ENCODE measurements at regions not wholly inside any gene's neighbourhood (a gene's known extent, or its start where the extent isn't known, plus 50 kb on each side); places are given as distances from the start of the nearest gene placed in this dataset.

DNA sequence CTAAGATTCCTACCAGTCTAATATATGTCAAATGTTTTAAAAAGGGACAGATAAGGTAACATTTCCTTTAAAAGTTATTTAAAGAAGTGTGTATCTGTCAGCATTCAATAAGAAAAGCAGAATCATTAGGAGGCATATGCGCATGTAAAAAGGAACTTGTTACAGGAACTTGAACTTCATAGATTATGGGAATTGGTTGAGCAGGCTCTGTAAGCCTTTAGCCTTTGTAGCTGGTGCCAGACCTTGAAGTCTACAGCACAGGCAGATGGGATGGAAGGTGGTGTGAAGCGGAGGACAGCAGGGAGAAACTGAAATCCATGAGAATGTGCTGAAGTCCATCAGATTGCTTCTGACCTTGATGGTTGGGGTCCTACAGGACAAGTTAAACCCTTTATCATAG lies 138.3 kb upstream of the ST6GAL2 start:
- Mint-ChIP-seq H3K4me1 (peaks cover 0 to 7% of the 10 kb centered on the region in 2 experiments; a peak in 2 of 4 replicates), H3K27ac (no peak overlapping the region), H3K27me3 (ENCODE audit: low read depth) (no peaks in the 10 kb centered on the region), H3K4me3 (no peak overlapping the region), H3K36me3 (ENCODE audit: insufficient read depth in 1 of 3, low read depth in 3 of 3) (peaks cover 0 to 6% (median 6%) of the 10 kb centered on the region in 3 experiments; a peak in 5 of 7 replicates), H3K9me3 (peaks cover 5 to 6% of the 10 kb centered on the region in 2 experiments; a peak in 4 of 5 replicates)
- H4K5ac ChIP-seq (ENCODE audit: insufficient read length, low read depth, low read length), result no peak overlapping the region
- no peak overlapping the region for H3K56ac ChIP-seq (ENCODE audit: insufficient read length, low read depth, low read length)
- H4K91ac ChIP-seq (ENCODE audit: insufficient read length, low read depth, low read length), result no peak overlapping the region
- H3K23ac ChIP-seq (ENCODE audit: insufficient read length, low read depth, low read length), result no peak overlapping the region
- no peak overlapping the region for H2BK5ac ChIP-seq (ENCODE audit: insufficient read length, low read length)
- no peak overlapping the region for H3K27ac ChIP-seq (ENCODE audit: insufficient read length, low read depth, low read length)
- H3K4ac ChIP-seq (ENCODE audit: low read depth, low read length), result no peak overlapping the region
- H3K79me2 ChIP-seq (ENCODE audit: insufficient read depth, low read length), result no peaks in the 10 kb centered on the region
- no peaks in the 10 kb centered on the region for H3K27me3 ChIP-seq (ENCODE audit: insufficient read depth, low read length)
- H4K8ac ChIP-seq (replicated peaks; ENCODE audit: insufficient read length, low read depth, low read length), result no peak overlapping the region
- DNase-seq, result no peak
- no peak overlapping the region for H2BK15ac ChIP-seq (ENCODE audit: low read depth, low read length)
- H3K79me1 ChIP-seq (ENCODE audit: insufficient read depth, low read depth, low read length, poor library complexity, severe bottlenecking), result no peaks in the 10 kb centered on the region
- H2AFZ ChIP-seq (ENCODE audit: low read length), result no peak overlapping the region
- H3K18ac ChIP-seq (ENCODE audit: insufficient read length, low read depth, low read length), result no peak overlapping the region
- no peaks in the 10 kb centered on the region for H3K9me3 ChIP-seq (ENCODE audit: control insufficient read depth, low read depth, low read length)
- no peak overlapping the region for H3K9ac ChIP-seq (ENCODE audit: extremely low read depth, insufficient read length, low read length)
- no peaks in the 10 kb centered on the region for H3K23me2 ChIP-seq (ENCODE audit: insufficient read length, low read depth, low read length, poor library complexity, severe bottlenecking)
- no peak overlapping the region for H3T11ph ChIP-seq (ENCODE audit: low read length)
- no peak overlapping the region for H3K4me2 ChIP-seq (ENCODE audit: insufficient read depth, insufficient read length, low read length)
- no peak overlapping the region for H2BK12ac ChIP-seq (ENCODE audit: insufficient read length, low read depth, low read length)
- no peak overlapping the region for H3K14ac ChIP-seq (ENCODE audit: insufficient read depth, low read length)
- H4K20me1 ChIP-seq (ENCODE audit: control insufficient read depth, insufficient read depth, insufficient read length), result no peaks in the 10 kb centered on the region
- H3K4me1 ChIP-seq (ENCODE audit: insufficient read depth, low read length), result no peaks in the 10 kb centered on the region; the same call in 1 of the 2 replicates
- no CpG with 5 or more reads among the region's 2 CpGs for WGBS (ENCODE audit: extremely low coverage, insufficient read length, low lambda C conversion rate)
- TF ChIP-seq, protein P1, sequence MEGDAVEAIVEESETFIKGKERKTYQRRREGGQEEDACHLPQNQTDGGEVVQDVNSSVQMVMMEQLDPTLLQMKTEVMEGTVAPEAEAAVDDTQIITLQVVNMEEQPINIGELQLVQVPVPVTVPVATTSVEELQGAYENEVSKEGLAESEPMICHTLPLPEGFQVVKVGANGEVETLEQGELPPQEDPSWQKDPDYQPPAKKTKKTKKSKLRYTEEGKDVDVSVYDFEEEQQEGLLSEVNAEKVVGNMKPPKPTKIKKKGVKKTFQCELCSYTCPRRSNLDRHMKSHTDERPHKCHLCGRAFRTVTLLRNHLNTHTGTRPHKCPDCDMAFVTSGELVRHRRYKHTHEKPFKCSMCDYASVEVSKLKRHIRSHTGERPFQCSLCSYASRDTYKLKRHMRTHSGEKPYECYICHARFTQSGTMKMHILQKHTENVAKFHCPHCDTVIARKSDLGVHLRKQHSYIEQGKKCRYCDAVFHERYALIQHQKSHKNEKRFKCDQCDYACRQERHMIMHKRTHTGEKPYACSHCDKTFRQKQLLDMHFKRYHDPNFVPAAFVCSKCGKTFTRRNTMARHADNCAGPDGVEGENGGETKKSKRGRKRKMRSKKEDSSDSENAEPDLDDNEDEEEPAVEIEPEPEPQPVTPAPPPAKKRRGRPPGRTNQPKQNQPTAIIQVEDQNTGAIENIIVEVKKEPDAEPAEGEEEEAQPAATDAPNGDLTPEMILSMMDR (conservative IDR thresholded peaks at IDR 0.05), result no peak
- H2BK20ac ChIP-seq (ENCODE audit: low read depth, low read length, poor library complexity, severe bottlenecking), result no peak overlapping the region
- H2BK120ac ChIP-seq (ENCODE audit: low read depth, low read length, poor library complexity, severe bottlenecking), result no peak overlapping the region
- H2AK5ac ChIP-seq (ENCODE audit: insufficient read length, low read length), result no peak overlapping the region

Data from H9 (cell line).